Common myeloid progenitor, CD34-positive (primary cell): ENCODE measurements at regions not wholly inside any gene's neighbourhood (a gene's known extent, or its start where the extent isn't known, plus 50 kb on each side); places are given as distances from the start of the nearest gene placed in this dataset.

Source experiments
- CTCF ChIA-PET: fragments of 350-600 bp; sonication (Branson Sonifier 250); formaldehyde crosslinking; loops from one replicate; lab custom pipeline; 2021; ENCODE audit warnings: antibody characterized with exemption; lab: Charles Lee
- POLR2A ChIA-PET: fragments of 350-600 bp; sonication (Branson Sonifier 250); formaldehyde crosslinking; loops from one replicate; lab custom pipeline; 2021; ENCODE audit warnings: antibody characterized with exemption; lab: Charles Lee
- DNase-seq, 3 donors: peaks; one replicate each; pipeline versions ENCODE4 v3.0.0 to v3.0.0-alpha.2; 2013
- H3K27ac ChIP-seq, 2 experiments: 1 replicate in 1 of 2; 2 replicates in 1 of 2; pipeline ENCODE4 v1.7.0; 2013; ENCODE audit warnings: inconsistent platforms in 2 of 2, low read length in 2 of 2, mild to moderate bottlenecking in 2 of 2, low read depth in 1 of 2, moderate library complexity in 1 of 2; ENCODE audit not compliant: severe bottlenecking in 2 of 2, insufficient read depth in 1 of 2, poor library complexity in 1 of 2
- H3K27me3 ChIP-seq, 5 experiments: replicated peaks in 2 of 5; 1 replicate in 3 of 5; 2 replicates in 2 of 5; pipeline versions ENCODE4 v1.6.1 to v1.7.0; 2013; ENCODE audit warnings: low read length in 4 of 5, mild to moderate bottlenecking in 2 of 5, moderate library complexity in 2 of 5, inconsistent platforms in 1 of 5; ENCODE audit not compliant: insufficient read depth in 5 of 5, control insufficient read depth in 4 of 5
- H3K36me3 ChIP-seq, 4 experiments: 1 replicate in 2 of 4; 2 replicates in 2 of 4; pipeline versions ENCODE4 v1.6.1 to v1.7.0; 2013; ENCODE audit warnings: low read length in 3 of 4, control low read depth in 1 of 4, mild to moderate bottlenecking in 1 of 4; ENCODE audit not compliant: control insufficient read depth in 4 of 4, insufficient read depth in 4 of 4
- H3K4me1 ChIP-seq, 4 experiments: 1 replicate in 3 of 4; 2 replicates in 1 of 4; pipeline versions ENCODE4 v1.6.1 to v1.7.1; 2013; ENCODE audit warnings: low read length in 3 of 4, mild to moderate bottlenecking in 3 of 4, control low read depth in 1 of 4, inconsistent platforms in 1 of 4, moderate library complexity in 1 of 4; ENCODE audit not compliant: control insufficient read depth in 4 of 4, insufficient read depth in 4 of 4; ENCODE audit errors: control extremely low read depth in 1 of 4
- H3K4me3 ChIP-seq, 7 experiments: 1 replicate in 4 of 7; 2 replicates in 3 of 7; pipeline versions ENCODE4 v1.5.1 to v1.7.0; 2013; ENCODE audit warnings: mild to moderate bottlenecking in 7 of 7, low read length in 6 of 7, moderate library complexity in 6 of 7, inconsistent platforms in 2 of 7, low read depth in 2 of 7, control low read depth in 1 of 7; ENCODE audit not compliant: insufficient read depth in 4 of 7, control insufficient read depth in 1 of 7; ENCODE audit errors: extremely low read depth in 1 of 7
- H3K9me3 ChIP-seq, 5 experiments: 1 replicate in 4 of 5; 2 replicates in 1 of 5; pipeline versions ENCODE4 v1.6.1 to v1.7.1; 2013; ENCODE audit warnings: low read length in 4 of 5, mild to moderate bottlenecking in 2 of 5, inconsistent platforms in 1 of 5, low read depth in 1 of 5, moderate library complexity in 1 of 5; ENCODE audit not compliant: control insufficient read depth in 4 of 5, insufficient read depth in 2 of 5; ENCODE audit errors: control extremely low read depth in 1 of 5
- WGBS: methylation state at CpG from one replicate; pipeline ENCODE4 v1.1.5; 2013; ENCODE audit not compliant: insufficient coverage; 5-methylcytosine and 5-hydroxymethylcytosine counted together

DNA sequence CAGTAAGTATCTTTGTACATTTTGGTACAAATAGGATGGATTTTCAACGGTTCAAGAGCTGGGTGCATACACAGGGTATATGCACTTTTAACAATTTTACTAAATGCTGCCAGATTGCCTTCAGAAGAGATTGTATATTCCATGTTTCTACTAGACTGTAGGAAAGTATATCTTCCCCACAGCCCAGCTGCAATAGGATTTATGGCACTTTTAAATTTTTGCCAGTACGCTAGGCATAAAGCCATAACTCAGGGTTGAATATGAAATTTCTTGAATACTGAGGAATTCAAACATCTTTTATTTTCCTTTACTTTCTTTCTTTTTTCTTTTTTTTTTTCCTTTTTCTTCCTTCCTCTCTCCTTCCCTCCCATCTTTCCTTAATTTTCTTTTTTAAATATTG is 78.7 kb upstream of the SULF2 start:
- ChIA-PET POLR2A (interaction anchor here (0.6 to 1.2 kb wide), 2 partner anchors 20 to 1890 kb away, joined by 4 to 6 read pairs; no protein-coding TSS in a partner anchor), CTCF (no interaction called here)
- Histone ChIP-seq H3K4me1 (no peaks in the 10 kb centered on the region), H3K9me3 (peaks cover 1 to 14% (median 7%) of the 10 kb centered on the region in 5 experiments), H3K4me3 (no peak overlapping the region), H3K36me3 (no peaks in the 10 kb centered on the region), H3K27me3 (peaks cover 0 to 6% (median 0%) of the 10 kb centered on the region in 5 experiments), H3K27ac (no peak overlapping the region)
- DNase-seq: no peak
- 83% methylated on average over 1 of the region's 2 CpGs for WGBS

DNA sequence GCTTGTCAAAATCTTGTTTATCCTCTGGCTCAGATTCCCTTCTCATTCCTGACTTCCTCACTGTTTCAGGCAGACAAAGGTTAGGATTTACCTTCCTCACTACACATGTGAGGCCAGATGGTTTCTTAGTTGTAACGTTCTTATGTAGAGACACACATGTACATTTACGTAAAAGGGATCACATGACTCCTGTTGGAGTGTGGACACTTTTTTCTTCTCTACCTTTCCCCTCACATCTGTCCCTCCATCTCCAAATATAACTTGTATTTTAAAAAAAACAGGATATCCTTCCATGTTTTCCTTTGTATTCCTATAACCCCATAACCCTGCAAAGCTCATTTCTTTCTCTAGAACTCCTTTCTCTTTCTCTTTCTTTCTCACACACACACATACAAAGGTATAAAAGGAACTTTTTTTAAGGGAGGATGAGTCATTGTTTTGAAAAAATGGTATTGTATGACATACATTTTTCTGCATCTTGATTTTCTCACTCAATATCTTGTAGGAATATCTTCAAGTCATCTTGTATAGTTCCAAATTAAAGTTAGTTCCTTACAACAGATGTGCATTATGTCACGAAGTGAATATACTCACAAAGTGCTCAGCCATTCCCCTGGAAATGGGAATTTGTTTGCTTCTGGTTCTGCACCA is 78.2 kb upstream of the SULF2 start:
- no peak for DNase-seq
- ChIA-PET CTCF (no interaction called here), POLR2A (interaction anchor here (0.6 to 1.2 kb wide), 2 partner anchors 21 to 1891 kb away, joined by 4 to 6 read pairs; no protein-coding TSS in a partner anchor)
- Histone ChIP-seq H3K4me1 (no peaks in the 10 kb centered on the region), H3K9me3 (peaks cover 1 to 14% (median 7%) of the 10 kb centered on the region in 5 experiments), H3K27me3 (peaks cover 0 to 6% (median 0%) of the 10 kb centered on the region in 5 experiments), H3K36me3 (no peaks in the 10 kb centered on the region), H3K4me3 (no peak overlapping the region), H3K27ac (no peak overlapping the region)
- 100% methylated on average over 2 of the region's 3 CpGs for WGBS

DNA sequence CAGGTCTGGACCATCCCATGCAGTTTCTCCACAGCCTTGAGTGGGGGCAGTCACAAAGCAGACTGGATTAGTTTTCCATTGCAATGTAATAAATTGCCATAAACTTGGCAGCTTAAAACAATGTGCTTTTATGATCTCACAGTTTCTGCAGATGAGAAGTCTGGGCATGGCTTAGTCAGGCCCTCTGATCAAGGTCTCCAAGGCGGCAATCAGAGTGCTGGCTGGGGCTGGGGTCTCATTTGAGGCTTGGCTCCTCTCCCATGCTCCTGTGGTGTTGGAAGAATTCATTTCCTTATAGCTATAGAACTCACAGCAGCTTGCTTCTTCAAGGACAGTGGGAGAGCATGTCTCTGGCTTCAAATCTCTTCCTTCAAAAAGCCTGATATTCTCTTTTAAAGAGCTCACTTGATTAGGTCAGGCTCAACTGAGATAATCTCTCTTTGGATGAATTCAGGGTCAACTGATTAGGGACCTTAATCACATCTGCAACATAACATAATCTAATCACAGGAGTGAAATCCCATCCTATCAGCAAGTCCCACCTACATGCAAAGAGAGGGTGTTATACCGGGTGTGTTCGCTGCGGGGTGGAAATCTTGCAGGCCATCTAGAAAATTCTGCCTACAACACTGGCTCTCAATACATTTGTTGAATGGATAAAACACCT is 77.4 kb upstream of the SULF2 start:
- DNase-seq: no peak
- no peaks in the 10 kb centered on the region for H3K36me3 ChIP-seq
- H3K4me1 ChIP-seq: no peaks in the 10 kb centered on the region
- no peak overlapping the region for H3K4me3 ChIP-seq
- CTCF ChIA-PET: no interaction called here
- H3K27ac ChIP-seq: no peak overlapping the region
- H3K9me3 ChIP-seq: peaks cover 1 to 14% (median 7%) of the 10 kb centered on the region in 5 experiments
- H3K27me3 ChIP-seq: peaks cover 0 to 6% (median 0%) of the 10 kb centered on the region in 5 experiments
- WGBS: 85% methylated on average over 3 of the region's 4 CpGs
- POLR2A ChIA-PET: no interaction called here

DNA sequence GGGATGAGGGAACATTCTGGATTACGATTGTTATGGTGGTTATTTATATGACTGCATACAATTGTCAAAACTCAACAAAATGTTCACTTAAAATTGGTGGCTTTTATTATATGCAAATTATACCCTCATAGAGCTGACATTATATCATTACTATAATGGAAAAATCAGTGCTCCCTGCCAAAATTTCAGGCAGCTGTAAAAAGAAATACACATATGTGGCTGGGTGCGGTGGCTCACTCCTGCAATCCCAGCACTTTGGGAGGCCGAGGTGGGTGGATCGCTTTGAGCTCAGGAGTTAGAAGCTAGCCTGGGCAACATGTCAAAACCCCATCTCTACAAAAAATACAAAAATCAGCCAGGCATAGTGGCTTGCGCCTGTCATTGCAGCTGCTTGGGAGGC is 75.8 kb upstream of the SULF2 start:
- DNase-seq: no peak
- peaks cover 1 to 14% (median 7%) of the 10 kb centered on the region in 5 experiments for H3K9me3 ChIP-seq
- 100% methylated on average over 1 of the region's 5 CpGs for WGBS
- no peak overlapping the region for H3K4me3 ChIP-seq
- no peaks in the 10 kb centered on the region for H3K36me3 ChIP-seq
- peaks cover 0 to 6% (median 0%) of the 10 kb centered on the region in 5 experiments for H3K27me3 ChIP-seq
- CTCF ChIA-PET: no interaction called here
- POLR2A ChIA-PET: interaction anchor here (0.5 kb wide), 1 partner anchor 10 kb away, joined by 3 read pairs; no protein-coding TSS in a partner anchor
- H3K4me1 ChIP-seq: no peaks in the 10 kb centered on the region
- no peak overlapping the region for H3K27ac ChIP-seq

DNA sequence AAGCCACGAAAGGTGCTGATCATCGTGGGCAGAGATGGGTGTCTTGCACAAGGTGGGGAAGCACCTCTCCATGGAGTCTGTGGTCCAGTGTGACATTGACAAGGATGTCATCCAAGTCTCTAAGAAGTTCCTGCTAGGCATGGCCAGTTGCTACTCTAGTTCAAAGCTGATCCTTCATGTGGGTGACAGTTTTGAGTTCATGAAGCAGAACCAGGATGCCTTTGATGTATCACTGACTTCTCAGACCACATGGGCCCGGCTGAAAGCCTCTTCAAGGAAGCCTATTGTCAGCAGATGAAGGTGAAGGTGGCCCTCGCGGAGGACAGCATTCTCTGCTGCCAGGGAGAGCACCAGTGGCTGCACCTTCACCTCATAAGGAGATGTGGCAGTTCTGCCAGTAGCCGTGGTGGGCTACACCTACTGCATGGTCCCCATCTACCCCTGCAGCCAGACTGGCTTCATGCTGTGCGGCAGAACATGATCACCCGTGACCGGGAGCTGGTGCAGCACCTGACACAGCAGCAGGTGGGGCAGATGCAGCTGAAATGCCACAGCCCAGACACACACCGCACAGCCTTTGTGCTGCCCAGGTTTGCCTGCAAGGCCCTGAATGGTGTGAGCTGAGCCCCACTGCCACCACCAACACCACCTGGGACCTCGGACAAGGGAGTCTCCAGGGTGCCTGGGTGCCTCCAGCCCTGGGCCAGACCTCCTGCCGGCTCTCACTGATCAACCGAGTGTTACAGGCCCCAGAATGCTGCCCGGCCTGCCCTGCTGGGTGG is 75.0 kb upstream of the SULF2 start:
- Histone ChIP-seq H3K27ac (no peak overlapping the region), H3K36me3 (no peaks in the 10 kb centered on the region), H3K9me3 (peaks cover 1 to 14% (median 7%) of the 10 kb centered on the region in 5 experiments), H3K27me3 (peaks cover 0 to 4% (median 0%) of the 10 kb centered on the region in 5 experiments), H3K4me3 (no peak overlapping the region), H3K4me1 (no peaks in the 10 kb centered on the region)
- ChIA-PET POLR2A (no interaction called here), CTCF (no interaction called here)
- no peak for DNase-seq
- WGBS: 98% methylated on average over 11 of the region's 14 CpGs

DNA sequence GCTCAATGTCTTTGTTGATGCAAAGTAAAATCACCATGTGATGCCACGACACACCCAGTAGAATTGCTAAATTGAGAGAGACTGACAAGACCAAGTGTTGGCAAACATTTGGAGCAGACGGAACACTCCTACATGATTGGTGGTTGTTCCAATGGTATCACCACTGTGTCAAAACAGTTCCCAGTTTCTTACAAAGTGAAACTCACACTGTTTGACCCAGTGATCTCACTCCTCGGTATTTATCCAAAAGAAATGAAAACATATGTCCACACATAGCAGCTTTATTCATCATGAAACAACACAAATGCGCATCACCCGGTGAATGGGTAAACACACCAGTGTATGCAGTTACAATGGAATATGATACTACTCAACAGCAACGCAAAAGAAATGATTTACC is 74.0 kb upstream of the SULF2 start:
- DNase-seq: no peak
- WGBS: 98% methylated on average over 6 of the region's 6 CpGs
- Histone ChIP-seq H3K27me3 (peaks cover 0 to 5% (median 0%) of the 10 kb centered on the region in 5 experiments), H3K4me1 (no peaks in the 10 kb centered on the region), H3K4me3 (no peak overlapping the region), H3K9me3 (peaks cover 1 to 18% (median 8%) of the 10 kb centered on the region in 5 experiments), H3K36me3 (no peaks in the 10 kb centered on the region), H3K27ac (no peak overlapping the region)
- POLR2A ChIA-PET: no interaction called here
- CTCF ChIA-PET: no interaction called here
